H1 (cell line): ENCODE measurements at regions not wholly inside any gene's neighbourhood (a gene's known extent, or its start where the extent isn't known, plus 50 kb on each side); places are given as distances from the start of the nearest gene placed in this dataset.

Experiments
- CTCF ChIA-PET: fragments of 300-600 bp; sonication (Branson Sonifier 250); formaldehyde crosslinking; loops from one replicate; lab custom pipeline; 2021; ENCODE audit not compliant: partially characterized antibody; lab: Charles Lee
- POLR2A ChIA-PET: fragments of 300-600 bp; sonication (Branson Sonifier 250); formaldehyde crosslinking; loops from one replicate; lab custom pipeline; 2021; ENCODE audit warnings: inconsistent platforms; ENCODE audit not compliant: partially characterized antibody; lab: Charles Lee
- DNase-seq, 2 experiments: peaks; one replicate each; pipeline versions ENCODE4 v3.0.0 to v3.0.0-alpha.2; 2010 to 2022; ENCODE audit warnings: low spot score in 2 of 2, low read depth in 1 of 2, mixed read lengths in 1 of 2
- FAIRE-seq: peaks from 2 replicates; lab custom pipeline; 2011; peaks lifted over from hg19 to GRCh38; lab: Jason Lieb, UNC
- H2AFZ ChIP-seq: 2 replicates; pipeline ENCODE4 v1.8.1; 2012; ENCODE audit warnings: low read length, inconsistent platforms
- H2AK5ac ChIP-seq: 2 replicates; pipeline ENCODE4 v1.6.1; 2013; ENCODE audit warnings: low read depth, low read length
- H2BK120ac ChIP-seq: replicated peaks from 2 replicates; pipeline ENCODE3; 2013; ENCODE audit warnings: low read depth, low read length, inconsistent platforms
- H2BK12ac ChIP-seq: 2 replicates; pipeline ENCODE4 v1.6.1; 2013; ENCODE audit warnings: low read depth, low read length
- H2BK15ac ChIP-seq: 2 replicates; pipeline ENCODE4 v1.6.1; 2013; ENCODE audit warnings: low read length
- H2BK20ac ChIP-seq: 2 replicates; pipeline ENCODE4 v1.6.1; 2013; ENCODE audit warnings: low read length
- H2BK5ac ChIP-seq: 2 replicates; pipeline ENCODE4 v1.6.1; 2013; ENCODE audit warnings: low read depth, low read length
- H3K14ac ChIP-seq: 2 replicates; pipeline ENCODE4 v1.6.1; 2013; ENCODE audit warnings: inconsistent platforms; ENCODE audit not compliant: insufficient read length
- H3K18ac ChIP-seq: 2 replicates; pipeline ENCODE4 v1.6.1; 2013; ENCODE audit warnings: low read length; ENCODE audit errors: extremely low read depth
- H3K23ac ChIP-seq: 2 replicates; pipeline ENCODE4 v1.6.1; 2013; ENCODE audit warnings: inconsistent platforms; ENCODE audit not compliant: insufficient read length
- H3K23me2 ChIP-seq: 2 replicates; pipeline ENCODE4 v1.6.1; 2013; ENCODE audit warnings: low read depth, low read length
- H3K27ac ChIP-seq: 2 replicates; pipeline ENCODE4 v1.6.1; 2011; ENCODE audit warnings: low read depth, low read length, inconsistent platforms
- H3K27me3 ChIP-seq, 4 experiments: replicated peaks in 1 of 4; 1 replicate in 1 of 4; 2 replicates in 3 of 4; pipeline versions ENCODE4 v1.6.1 to v1.8.1; 2011 to 2013; ENCODE audit warnings: low read length in 3 of 4, mild to moderate bottlenecking in 3 of 4, inconsistent platforms in 2 of 4, mixed read lengths in 2 of 4, moderate library complexity in 1 of 4; ENCODE audit not compliant: control insufficient read depth in 3 of 4, insufficient read depth in 3 of 4; ENCODE audit errors: extremely low read depth in 1 of 4
- H3K36me3 ChIP-seq, 4 experiments: 2 replicates each; pipeline versions ENCODE4 v1.6.1 to v1.8.1; 2011 to 2013; ENCODE audit warnings: mild to moderate bottlenecking in 4 of 4, low read length in 3 of 4, moderate library complexity in 2 of 4, control low read depth in 1 of 4, inconsistent platforms in 1 of 4; ENCODE audit not compliant: insufficient read depth in 4 of 4, control insufficient read depth in 2 of 4
- H3K4ac ChIP-seq: replicated peaks from 2 replicates; pipeline ENCODE3; 2013; ENCODE audit warnings: low read length, low read depth, mixed read lengths, inconsistent platforms; ENCODE audit not compliant: insufficient read length
- H3K4me1 ChIP-seq, 4 experiments: replicated peaks in 1 of 4; 1 replicate in 1 of 4; 2 replicates in 3 of 4; pipeline versions ENCODE4 v1.6.1 to v1.8.1; 2011 to 2013; ENCODE audit warnings: low read length in 3 of 4, inconsistent platforms in 2 of 4, mixed read lengths in 1 of 4; ENCODE audit not compliant: insufficient read depth in 4 of 4, control insufficient read depth in 3 of 4
- H3K4me2 ChIP-seq, 2 experiments: 2 replicates each; pipeline versions ENCODE4 v1.6.1 to v1.8.1; 2011 to 2013; ENCODE audit warnings: low read depth in 2 of 2, low read length in 2 of 2, control low read depth in 1 of 2, inconsistent platforms in 1 of 2, mild to moderate bottlenecking in 1 of 2; ENCODE audit not compliant: insufficient read depth in 1 of 2
- H3K4me3 ChIP-seq, 4 experiments: fragments of 200-600, 300-600 bp in 1 of 4; sonication (generic), shearing (Covaris generic), sonication (Bioruptor Twin) in 1 of 4; 2 replicates each; pipeline versions ENCODE4 v1.5.1 to v1.8.1; 2011 to 2016; ENCODE audit warnings: low read length in 4 of 4, low read depth in 3 of 4, control low read depth in 2 of 4, inconsistent platforms in 2 of 4, mild to moderate bottlenecking in 2 of 4, mixed read lengths in 1 of 4, moderate library complexity in 1 of 4; ENCODE audit not compliant: insufficient read depth in 2 of 4; ENCODE audit errors: extremely low read depth in 1 of 4
- H3K56ac ChIP-seq: replicated peaks from 2 replicates; pipeline ENCODE3; 2013; ENCODE audit warnings: low read depth, mild to moderate bottlenecking, mixed read lengths, low read length, inconsistent platforms; ENCODE audit not compliant: insufficient read length
- H3K79me1 ChIP-seq: 2 replicates; pipeline ENCODE4 v1.6.1; 2013; ENCODE audit warnings: low read depth, low read length, control low read depth
- H3K79me2 ChIP-seq, 2 experiments: 2 replicates each; pipeline versions ENCODE4 v1.6.1 to v1.8.1; 2012 to 2013; ENCODE audit warnings: low read length in 2 of 2, mild to moderate bottlenecking in 2 of 2, inconsistent platforms in 1 of 2; ENCODE audit not compliant: insufficient read depth in 2 of 2, control insufficient read depth in 1 of 2
- H3K9ac ChIP-seq, 4 experiments: replicated peaks in 1 of 4; 1 replicate in 1 of 4; 2 replicates in 3 of 4; pipeline versions ENCODE4 v1.6.1 to v1.8.1; 2011 to 2013; ENCODE audit warnings: low read depth in 3 of 4, low read length in 3 of 4, control low read depth in 2 of 4, mild to moderate bottlenecking in 2 of 4, moderate library complexity in 2 of 4, inconsistent platforms in 1 of 4; ENCODE audit errors: extremely low read depth in 1 of 4
- H3K9me3 ChIP-seq, 2 experiments: 2 replicates each; pipeline versions ENCODE4 v1.6.1 to v1.8.1; 2012 to 2013; ENCODE audit warnings: mild to moderate bottlenecking in 2 of 2, moderate library complexity in 2 of 2, control low read depth in 1 of 2, inconsistent platforms in 1 of 2, low read depth in 1 of 2, low read length in 1 of 2, mixed read lengths in 1 of 2; ENCODE audit not compliant: insufficient read depth in 2 of 2
- H4K20me1 ChIP-seq, 2 experiments: replicated peaks in 1 of 2; 2 replicates each; pipeline versions ENCODE3 to v1.8.1; 2011 to 2013; ENCODE audit warnings: inconsistent platforms in 2 of 2, low read length in 2 of 2, mild to moderate bottlenecking in 1 of 2; ENCODE audit not compliant: insufficient read depth in 2 of 2, control insufficient read depth in 1 of 2
- H4K5ac ChIP-seq: 2 replicates; pipeline ENCODE4 v1.6.1; 2013; ENCODE audit warnings: low read length, low read depth, mixed read lengths, inconsistent platforms; ENCODE audit not compliant: insufficient read length
- H4K8ac ChIP-seq: 2 replicates; pipeline ENCODE4 v1.8.0; 2013; ENCODE audit warnings: mild to moderate bottlenecking, moderate library complexity, low read length, inconsistent platforms; ENCODE audit not compliant: insufficient read depth; ENCODE audit errors: extremely low read depth
- H4K91ac ChIP-seq: replicated peaks from 2 replicates; pipeline ENCODE3; 2013; ENCODE audit warnings: low read length, mixed read lengths, inconsistent platforms; ENCODE audit not compliant: insufficient read length
- BRCA1 ChIP-seq: IDR thresholded peaks from 2 replicates; pipeline ENCODE4 v1.6.1; 2012; ENCODE audit warnings: low read depth, low read length, improper control_type of control experiment
- CBX5 ChIP-seq: fragments of 300-800, 300-1000 bp; sonication (generic); IDR thresholded peaks from 2 replicates; pipeline ENCODE4 v1.7.1; 2016; ENCODE audit warnings: antibody characterized with exemption, low read length, low read depth
- CREB1 ChIP-seq: IDR thresholded peaks from 2 replicates; pipeline ENCODE4 v1.6.1; 2012; ENCODE audit warnings: inconsistent platforms
- HDAC6 ChIP-seq: IDR thresholded peaks from one replicate; pipeline ENCODE4 v1.7.1; 2012; ENCODE audit warnings: low read depth, mild to moderate bottlenecking, inconsistent platforms, low read length, moderate library complexity
- KDM1A ChIP-seq: fragments of 200-600, 300-600 bp; sonication (generic); IDR thresholded peaks from 2 replicates; pipeline ENCODE4 v1.7.1; 2016; ENCODE audit warnings: mild to moderate bottlenecking, low read length, borderline replicate concordance
- KDM4A ChIP-seq: IDR thresholded peaks from one replicate; pipeline ENCODE4 v1.7.1; 2012; ENCODE audit warnings: low read depth, mild to moderate bottlenecking, moderate library complexity, low read length, inconsistent platforms; ENCODE audit not compliant: severe bottlenecking
- PHF8 ChIP-seq: fragments of 200-600 bp; sonication (generic); conservative IDR thresholded peaks from 2 replicates; pipeline ENCODE4 v1.7.1; 2012; ENCODE audit warnings: low read depth, mild to moderate bottlenecking, inconsistent platforms, low read length, moderate library complexity
- POLR2AphosphoS5 ChIP-seq: IDR thresholded peaks from 2 replicates; pipeline ENCODE4 v1.6.1; 2011; ENCODE audit warnings: low read depth, low read length
- SAP30 ChIP-seq: fragments of 300-600 bp; sonication (generic); IDR thresholded peaks from 2 replicates; pipeline ENCODE4 v1.7.1; 2012; ENCODE audit warnings: low read length, moderate library complexity, mild to moderate bottlenecking, inconsistent platforms; ENCODE audit not compliant: insufficient read depth, insufficient replicate concordance
- SIN3A ChIP-seq, 2 experiments: IDR thresholded peaks in 1 of 2; conservative IDR thresholded peaks in 1 of 2; 2 replicates each; pipeline ENCODE4 v1.6.1; 2011 to 2012; ENCODE audit warnings: low read length in 2 of 2, improper control_type of control experiment in 1 of 2, low read depth in 1 of 2, mild to moderate bottlenecking in 1 of 2
- TAF1 ChIP-seq: IDR thresholded peaks from 2 replicates; pipeline ENCODE4 v1.6.1; 2011; ENCODE audit warnings: mild to moderate bottlenecking, low read depth, low read length
- TAF7 ChIP-seq: optimal IDR thresholded peaks from 2 replicates; pipeline ENCODE3; 2011; ENCODE audit warnings: low read depth, mild to moderate bottlenecking, inconsistent platforms, low read length, moderate library complexity, borderline replicate concordance
- USF2 ChIP-seq: IDR thresholded peaks from 2 replicates; pipeline ENCODE4 v1.6.1; 2011; ENCODE audit warnings: low read length, improper control_type of control experiment
- WGBS, 2 experiments: shearing (Covaris generic) in 1 of 2; methylation state at CpG; one replicate each; pipeline versions ENCODE4 v1.1.6 to v1.1.7; 2013 to 2015; ENCODE audit warnings: low lambda C conversion rate in 2 of 2, mixed read lengths in 2 of 2, inconsistent platforms in 1 of 2, low coverage in 1 of 2, missing lambda C conversion rate in 1 of 2; ENCODE audit not compliant: insufficient replicate concordance in 2 of 2, insufficient coverage in 1 of 2, insufficient read length in 1 of 2; ENCODE audit errors: extremely low coverage in 1 of 2, missing lambda C conversion rate in 1 of 2; 5-methylcytosine and 5-hydroxymethylcytosine counted together

- H3K23me2 ChIP-seq, result no peaks in the 10 kb centered on the region
- H3K18ac ChIP-seq, result no peak overlapping the region
- no peak overlapping the region for H2BK15ac ChIP-seq
- H4K5ac ChIP-seq, result no peak overlapping the region
- no peak for TF ChIP-seq KDM1A
- no peak for TF ChIP-seq TAF1
- TF ChIP-seq USF2, result no peak
- no peak for TF ChIP-seq PHF8
- no peak for TF ChIP-seq CREB1
- no peak for TF ChIP-seq SIN3A (conservative IDR thresholded peaks at IDR 0.05 in 1 of 2, IDR thresholded peaks at IDR 0.05 in 1 of 2; ENCODE audit: low read depth in 1 of 2, low read length in 2 of 2)
- no peak for TF ChIP-seq BRCA1
- TF ChIP-seq CBX5, result no peak
- TF ChIP-seq HDAC6, result no peak
- no peak for TF ChIP-seq POLR2AphosphoS5
- TF ChIP-seq SAP30, result no peak
- no peak for TF ChIP-seq TAF7
- TF ChIP-seq KDM4A, result no peak
- no peak overlapping the region for H2AFZ ChIP-seq
- no peak overlapping the region for H2AK5ac ChIP-seq
- no peak overlapping the region for H3K4me3 ChIP-seq
- no peaks in the 10 kb centered on the region for H3K4me1 ChIP-seq
- no peak overlapping the region for H4K8ac ChIP-seq
- no peak overlapping the region for H2BK20ac ChIP-seq
- no peak overlapping the region for H2BK12ac ChIP-seq
- no peak overlapping the region for H2BK5ac ChIP-seq
- H3K14ac ChIP-seq, result no peak overlapping the region
- no peaks in the 10 kb centered on the region for H3K79me2 ChIP-seq
- H3K4ac ChIP-seq, result no peak overlapping the region
- FAIRE-seq (no peak), DNase-seq (no peak)
- no peak overlapping the region for H3K56ac ChIP-seq
- H3K4me2 ChIP-seq, result no peak overlapping the region
- H3K27me3 ChIP-seq, result no peaks in the 10 kb centered on the region
- no peaks in the 10 kb centered on the region for H3K79me1 ChIP-seq
- H3K9ac ChIP-seq, result no peak overlapping the region
- no peak overlapping the region for H4K91ac ChIP-seq
- H4K20me1 ChIP-seq, result no peaks in the 10 kb centered on the region
- H3K27ac ChIP-seq, result no peak overlapping the region
- H2BK120ac ChIP-seq, result no peak overlapping the region
- H3K36me3 ChIP-seq, result no peaks in the 10 kb centered on the region
- 64% methylated on average over 3 of the region's 3 CpGs; no CpG with 5 or more reads in 1 of the 2 experiments for WGBS, 2 experiments
- ChIA-PET POLR2A (no interaction called here), CTCF (no interaction called here)
- no peak overlapping the region for H3K23ac ChIP-seq
- H3K9me3 ChIP-seq, result peaks cover 56 to 61% of the 10 kb centered on the region in 2 experiments
These were observed 1294.1 kb downstream of the UQCRFS1 start for GRCh38 chr19:27918818-27919217.
